CD4-positive, alpha-beta T cell treated with Interferon alpha-2 for 1 hour (primary cell): ENCODE measurements at regions not wholly inside any gene's neighbourhood (a gene's known extent, or its start where the extent isn't known, plus 50 kb on each side); places are given as distances from the start of the nearest gene placed in this dataset.

ENCODE experiments used
- DNase-seq, 2 donors: peaks; one replicate each; pipeline ENCODE4 v3.0.0-alpha.2; 2020 to 2022

GRCh38 chr5:167952278-167952995, 339.0 kb upstream of the WWC1 start:
- DNase-seq, result no peak

GRCh38 chr5:167953151-167953798, 338.2 kb upstream of the WWC1 start:
- no peak for DNase-seq

- no peak for DNase-seq
Observed at GRCh38 chr5:167961731-167962130, 329.7 kb upstream of the WWC1 start.

GRCh38 chr5:167964529-167964928, 326.9 kb upstream of the WWC1 start:
- DNase-seq, result no peak

GRCh38 chr5:167965710-167966109, 325.7 kb upstream of the WWC1 start:
- no peak for DNase-seq

GRCh38 chr5:167966979-167967378, 324.5 kb upstream of the WWC1 start:
- no peak for DNase-seq

- DNase-seq, result no peak
Observed at GRCh38 chr5:167967494-167968177, 323.8 kb upstream of the WWC1 start.

GRCh38 chr5:167968837-167969236, 322.6 kb upstream of the WWC1 start:
- no peak for DNase-seq

- DNase-seq, result no peak
Observed at GRCh38 chr5:167969998-167970397, 321.4 kb upstream of the WWC1 start.

GRCh38 chr5:167971706-167972105, 319.7 kb upstream of the WWC1 start:
- no peak for DNase-seq

GRCh38 chr5:167973126-167973525, 318.3 kb upstream of the WWC1 start:
- no peak for DNase-seq

- DNase-seq, result no peak
Observed at GRCh38 chr5:167984951-167985350, 306.5 kb upstream of the WWC1 start.

- no peak for DNase-seq
Observed at GRCh38 chr5:167985373-167985772, 306.1 kb upstream of the WWC1 start.

GRCh38 chr5:167987490-167988280, 303.8 kb upstream of the WWC1 start:
- DNase-seq, result no peak

GRCh38 chr5:167992868-167993267, 298.6 kb upstream of the WWC1 start:
- no peak for DNase-seq

- no peak for DNase-seq
Observed at GRCh38 chr5:167993771-167994170, 297.7 kb upstream of the WWC1 start.

- DNase-seq, result no peak
Observed at GRCh38 chr5:167995844-167996425, 295.5 kb upstream of the WWC1 start.

- DNase-seq, result no peak
Observed at GRCh38 chr5:167998148-167998767, 293.2 kb upstream of the WWC1 start.

GRCh38 chr5:167999182-167999581, 292.3 kb upstream of the WWC1 start:
- DNase-seq, result no peak

GRCh38 chr5:168001318-168001717, 290.1 kb upstream of the WWC1 start:
- no peak for DNase-seq

GRCh38 chr5:168002116-168002515, 289.3 kb upstream of the WWC1 start:
- DNase-seq, result no peak

GRCh38 chr5:168005093-168005492, 286.4 kb upstream of the WWC1 start:
- no peak for DNase-seq
